SK-N-MC (cell line): ENCODE measurements at regions not wholly inside any gene's neighbourhood (a gene's known extent, or its start where the extent isn't known, plus 50 kb on each side); places are given as distances from the start of the nearest gene placed in this dataset.

Source experiments
- EZH2 ChIP-seq: fragments of 200-600 bp; sonication (generic); IDR thresholded peaks from one replicate; pipeline ENCODE4 v1.6.1; 2017; ENCODE audit warnings: antibody characterized with exemption
- FOXP2 ChIP-seq: optimal IDR thresholded peaks from 2 replicates; pipeline ENCODE3; 2011; ENCODE audit warnings: mild to moderate bottlenecking, moderate library complexity; ENCODE audit not compliant: insufficient read depth; ENCODE audit errors: extremely low read length, control extremely low read depth
- POLR2AphosphoS5 ChIP-seq: IDR thresholded peaks from 2 replicates; pipeline ENCODE4 v1.6.1; 2012; ENCODE audit warnings: mild to moderate bottlenecking, low read depth, low read length, borderline replicate concordance

DNA sequence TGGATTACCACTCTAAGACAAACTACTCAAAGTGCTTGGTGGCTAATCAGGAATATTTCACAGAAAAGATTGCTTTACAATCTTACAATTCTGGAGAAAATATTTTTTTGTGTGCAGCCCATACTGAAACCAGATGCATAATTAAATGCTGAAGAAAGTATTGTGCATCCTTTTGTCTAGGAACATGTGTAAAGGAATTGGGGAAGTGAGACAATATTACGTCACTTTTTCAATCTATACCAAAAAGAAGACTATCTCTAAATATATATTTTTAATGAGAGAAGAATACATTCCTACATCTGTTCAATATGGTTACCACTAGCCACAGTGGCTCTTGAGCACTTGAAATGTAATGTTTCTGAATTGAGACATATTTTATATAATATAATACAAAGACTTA, 992.5 kb upstream of the ADGRB3 start:
- no peak for TF ChIP-seq POLR2AphosphoS5
- no peak for TF ChIP-seq EZH2
- TF ChIP-seq FOXP2 = no peak
